ENCODE measurements at regions not wholly inside any gene's neighbourhood (a gene's known extent, or its start where the extent isn't known, plus 50 kb on each side); places are given as distances from the start of the nearest gene placed in this dataset.

DNA sequence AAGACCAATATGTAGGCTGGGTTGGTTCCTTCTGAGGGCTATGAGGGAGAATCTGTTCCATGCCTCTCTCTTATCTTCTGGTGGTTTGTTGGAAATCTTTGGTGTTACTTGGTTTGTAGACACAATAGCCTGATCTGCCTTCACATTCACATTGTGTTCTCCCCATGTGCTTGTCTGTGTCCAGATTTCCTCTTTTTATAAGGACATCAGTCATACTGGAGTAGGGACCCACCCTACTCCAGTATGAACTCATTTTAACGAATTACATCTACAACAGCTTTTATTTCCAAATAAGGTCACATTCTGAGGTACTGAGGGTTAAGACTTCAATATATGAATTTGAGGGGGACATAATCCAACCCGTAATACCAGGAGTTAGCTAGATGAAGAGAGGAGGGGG is 75.9 kb downstream of the DISP1 start:
- no peak for TF ChIP-seq ARNTL (CRISPR knock-in tag; IDR thresholded peaks at IDR 0.05; ENCODE audit: borderline replicate concordance, low read depth)
- TF ChIP-seq PATZ1 (CRISPR knock-in tag; IDR thresholded peaks at IDR 0.05; ENCODE audit: borderline replicate concordance): no peak
- no peak for TF ChIP-seq ZNF70 (CRISPR knock-in tag; IDR thresholded peaks at IDR 0.05)
